K562 (cell line): ENCODE measurements at regions not wholly inside any gene's neighbourhood (a gene's known extent, or its start where the extent isn't known, plus 50 kb on each side); places are given as distances from the start of the nearest gene placed in this dataset.

ENCODE experiments used
- ATAC-seq: fragments of 200-7000 bp; cut with Tn5 transposase; 3 replicates; pipeline ENCODE4 v1.9.1; 2020; ENCODE audit warnings: moderate library complexity
- BruUV-seq: library from RNA; stranded (reverse); fragments of 400-500 nt; replicated peaks from 2 replicates; lab custom pipeline; 2021; lab: Mats Ljungman, UMichigan
- CTCF ChIA-PET: fragments of 300-600 bp; formaldehyde crosslinking; extraction: SDS; loops from one replicate; lab custom pipeline; 2021; ENCODE audit warnings: low intra/inter-chr PET ratio; lab: Yijun Ruan, JAX
- POLR2A ChIA-PET: fragments of 300-600, 350-650 bp; sonication (Branson Sonifier 250); formaldehyde crosslinking; extraction: SDS; loops from one replicate; lab custom pipeline; 2021; ENCODE audit warnings: antibody characterized with exemption, inconsistent platforms; lab: Yijun Ruan, JAX
- DNase-seq, 4 experiments: peaks; one replicate each; pipeline versions ENCODE4 v3.0.0 to v3.0.0-alpha.2; 2011 to 2018; ENCODE audit warnings: low spot score in 3 of 4, mixed read lengths in 3 of 4; ENCODE audit errors: extremely low read depth in 1 of 4
- FAIRE-seq: peaks from 2 replicates; lab custom pipeline; 2011; peaks lifted over from hg19 to GRCh38; lab: Jason Lieb, UNC
- H2AFZ ChIP-seq: 2 replicates; pipeline ENCODE4 v1.6.0; 2011; ENCODE audit warnings: low read depth, low read length, control low read depth, inconsistent platforms
- H3K27ac ChIP-seq: fragments of 200-600 bp; 3 replicates; pipeline ENCODE4 v1.8.0; 2011; ENCODE audit warnings: low read depth, mild to moderate bottlenecking, control low read depth, inconsistent platforms, low read length, moderate library complexity, mixed read lengths; ENCODE audit errors: extremely low read depth
- H3K27me3 ChIP-seq, 2 experiments: fragments of 300-600 bp in 1 of 2; 2 replicates in 1 of 2; 3 replicates in 1 of 2; pipeline versions ENCODE4 v1.6.0 to v1.8.0; 2011; ENCODE audit warnings: inconsistent platforms in 2 of 2, low read length in 2 of 2, mild to moderate bottlenecking in 1 of 2, mixed read lengths in 1 of 2, moderate library complexity in 1 of 2; ENCODE audit not compliant: control insufficient read depth in 2 of 2, insufficient read depth in 2 of 2
- H3K36me3 ChIP-seq: fragments of 300-600 bp; 3 replicates; pipeline ENCODE4 v1.8.0; 2011; ENCODE audit warnings: mild to moderate bottlenecking, low read length, inconsistent platforms; ENCODE audit not compliant: control insufficient read depth, insufficient read depth
- H3K4me1 ChIP-seq, 2 experiments: fragments of 200-600 bp in 1 of 2; replicated peaks in 1 of 2; 2 replicates in 1 of 2; 3 replicates in 1 of 2; pipeline versions ENCODE4 v1.5.1 to v1.8.0; 2011; ENCODE audit warnings: inconsistent platforms in 2 of 2, low read length in 2 of 2, mild to moderate bottlenecking in 1 of 2, mixed read lengths in 1 of 2, moderate library complexity in 1 of 2; ENCODE audit not compliant: control insufficient read depth in 2 of 2, insufficient read depth in 2 of 2
- H3K4me2 ChIP-seq: 2 replicates; pipeline ENCODE4 v1.6.1; 2011; ENCODE audit warnings: low read length, control low read depth, inconsistent platforms, mixed read lengths; ENCODE audit not compliant: insufficient read depth
- H3K4me3 ChIP-seq: fragments of 200-600 bp; sonication (generic), shearing (Covaris generic); 2 replicates; pipeline ENCODE4 v1.5.1; 2016; ENCODE audit warnings: control low read depth, inconsistent platforms
- H3K79me2 ChIP-seq: fragments of 200-600 bp; 3 replicates; pipeline ENCODE4 v1.8.0; 2011; ENCODE audit warnings: low read length, inconsistent platforms; ENCODE audit not compliant: control insufficient read depth, insufficient read depth
- H3K9ac ChIP-seq, 2 experiments: 2 replicates each; pipeline versions ENCODE4 v1.6.0 to v1.6.1; 2011; ENCODE audit warnings: low read depth in 2 of 2, low read length in 2 of 2, control low read depth in 1 of 2, inconsistent platforms in 1 of 2, mild to moderate bottlenecking in 1 of 2, mixed read lengths in 1 of 2; ENCODE audit not compliant: insufficient read depth in 1 of 2
- H3K9me1 ChIP-seq: one replicate; pipeline ENCODE4 v1.6.0; 2011; ENCODE audit warnings: inconsistent platforms, mild to moderate bottlenecking, low read length, moderate library complexity; ENCODE audit not compliant: control insufficient read depth, insufficient read depth
- H3K9me3 ChIP-seq: replicated peaks from 2 replicates; pipeline ENCODE4 v1.5.1; 2011; ENCODE audit warnings: low read depth, low read length, inconsistent platforms; ENCODE audit not compliant: control insufficient read depth, insufficient read depth
- H4K20me1 ChIP-seq: replicated peaks from 2 replicates; pipeline ENCODE4 v1.6.1; 2011; ENCODE audit warnings: low read length, inconsistent platforms, mixed read lengths; ENCODE audit not compliant: control insufficient read depth, insufficient read depth
- BCLAF1 ChIP-seq, 2 experiments: fragments of 450-650 bp in 1 of 2; IDR thresholded peaks; 2 replicates each; pipeline ENCODE4 v1.6.1; 2011 to 2017; ENCODE audit warnings: low read depth in 2 of 2, antibody characterized with exemption in 1 of 2, borderline replicate concordance in 1 of 2, low read length in 1 of 2, mild to moderate bottlenecking in 1 of 2, mixed read lengths in 1 of 2; ENCODE audit not compliant: control insufficient read depth in 1 of 2
- CBX5 ChIP-seq: IDR thresholded peaks from 2 replicates; pipeline ENCODE4 v1.6.1; 2014; ENCODE audit warnings: low read depth, borderline replicate concordance
- HMG20A ChIP-seq: fragments of 450-650 bp; formaldehyde crosslinking; conservative IDR thresholded peaks from 2 replicates; pipeline ENCODE4 v1.4.0; 2020; ENCODE audit warnings: mild to moderate bottlenecking, mixed read lengths
- MLX ChIP-seq, 2 experiments: fragments of 450-650 bp in 1 of 2; sonication (generic) in 1 of 2; formaldehyde crosslinking; conservative IDR thresholded peaks; 2 replicates each; pipeline versions ENCODE4 v1.4.0 to v1.8.1; 2020 to 2022; ENCODE audit warnings: mild to moderate bottlenecking in 1 of 2, missing genetic modification reagents in 1 of 2
- NCOA1 ChIP-seq: fragments of 450-650 bp; IDR thresholded peaks from 2 replicates; pipeline ENCODE4 v1.6.1; 2016; ENCODE audit warnings: low read depth
- PCBP2 ChIP-seq: fragments of 200-400 bp; formaldehyde crosslinking; IDR thresholded peaks from 2 replicates; pipeline ENCODE4 v1.6.1; 2018; ENCODE audit warnings: low read length, low read depth, mild to moderate bottlenecking, moderate library complexity; ENCODE audit not compliant: poor library complexity, severe bottlenecking
- ZBTB8A ChIP-seq: fragments of 450-650 bp; IDR thresholded peaks from 2 replicates; pipeline ENCODE4 v1.6.1; 2018; ENCODE audit warnings: mild to moderate bottlenecking, moderate library complexity; ENCODE audit not compliant: partially characterized antibody
- ZEB2 ChIP-seq: fragments of 450-650 bp; IDR thresholded peaks from 2 replicates; pipeline ENCODE4 v1.6.1; 2016
- ZNF398 ChIP-seq: fragments of 250-450 bp; sonication (Bioruptor Pico); IDR thresholded peaks from 2 replicates; pipeline ENCODE4 v1.8.0; 2021; ENCODE audit warnings: moderate library complexity, mild to moderate bottlenecking, inconsistent platforms
- WGBS: fragments of 100-300 bp; shearing (Covaris generic); methylation state at CpG from one replicate; pipeline ENCODE4 v1.1.6; 2016; ENCODE audit warnings: low coverage, mixed read lengths; ENCODE audit not compliant: insufficient coverage; ENCODE audit errors: missing lambda C conversion rate; 5-methylcytosine and 5-hydroxymethylcytosine counted together
- in situ Hi-C: fragments of 300-500 bp; cut with MboI; formaldehyde crosslinking; loops from 4 replicates; pipeline ENCODE4 v1.15.0; 2018; ENCODE audit warnings: inconsistent platforms, mixed read lengths
- intact Hi-C: fragments of 100-400 bp; cut with micrococcal nuclease; formaldehyde crosslinking; loops from 2 replicates; pipeline ENCODE4 v1.14.2; 2022

- H3K4me3 ChIP-seq = no peak overlapping the region
- no peak overlapping the region for H3K9ac ChIP-seq
- no peak overlapping the region for H3K4me2 ChIP-seq
- H4K20me1 ChIP-seq = no peaks in the 10 kb centered on the region
- peaks cover 0 to 6% of the 10 kb centered on the region in 2 experiments; a peak in 1 of 5 replicates for H3K4me1 ChIP-seq
- H3K9me3 ChIP-seq = no peaks in the 10 kb centered on the region
- FAIRE-seq (no peak), ATAC-seq (no peak), DNase-seq (no peak)
- H2AFZ ChIP-seq = no peak overlapping the region
- TF ChIP-seq MLX (CRISPR knock-in tag; conservative IDR thresholded peaks at IDR 0.05) (no peak), ZBTB8A (no peak)
- in situ Hi-C loops = no loop called here
- H3K27me3 ChIP-seq = peaks cover 17 to 23% of the 10 kb centered on the region in 2 experiments
- no peak overlapping the region for H3K27ac ChIP-seq
- no TSS peak for BruUV-seq
- ChIA-PET CTCF (no interaction called here), POLR2A (no interaction called here)
- intact Hi-C loops = no loop called here
- no peaks in the 10 kb centered on the region for H3K36me3 ChIP-seq
- H3K9me1 ChIP-seq = no peaks in the 10 kb centered on the region
- WGBS = under 1% methylated on average over 7 of the region's 7 CpGs
- no peaks in the 10 kb centered on the region for H3K79me2 ChIP-seq
These were observed 154.0 kb downstream of the PRL start for GRCh38 chr6:22142856-22143255.

- CTCF ChIA-PET = no interaction called here
- FAIRE-seq (no peak), DNase-seq (no peak), ATAC-seq (no peak)
- Histone ChIP-seq H3K9me3 (no peaks in the 10 kb centered on the region), H3K4me2 (no peak overlapping the region), H3K27me3 (peaks cover 17 to 27% of the 10 kb centered on the region in 2 experiments), H3K4me3 (no peak overlapping the region), H2AFZ (no peak overlapping the region), H3K9ac (no peak overlapping the region), H3K36me3 (no peaks in the 10 kb centered on the region), H3K4me1 (peaks cover 0 to 6% of the 10 kb centered on the region in 2 experiments; a peak in 1 of 5 replicates), H4K20me1 (no peaks in the 10 kb centered on the region), H3K9me1 (no peaks in the 10 kb centered on the region), H3K27ac (no peak overlapping the region), H3K79me2 (no peaks in the 10 kb centered on the region)
- intact Hi-C loops (no loop called here), in situ Hi-C loops (no loop called here)
- WGBS = 0% methylated on average over 3 of the region's 3 CpGs
- POLR2A ChIA-PET = no interaction called here
- no TSS peak for BruUV-seq
- TF ChIP-seq CBX5 (no peak), BCLAF1 (IDR thresholded peaks at IDR 0.05; ENCODE audit: borderline replicate concordance in 1 of 2, control insufficient read depth in 1 of 2, low read depth in 2 of 2, low read length in 1 of 2) (no peak), HMG20A (CRISPR knock-in tag) (no peak), NCOA1 (no peak), ZEB2 (no peak), ZNF398 (CRISPR knock-in tag) (no peak), PCBP2 (no peak)
These were observed 151.5 kb downstream of the PRL start for GRCh38 chr6:22145376-22145775.
